GM12875 (cell line): ENCODE measurements at regions not wholly inside any gene's neighbourhood (a gene's known extent, or its start where the extent isn't known, plus 50 kb on each side); places are given as distances from the start of the nearest gene placed in this dataset.

Experiments used
- H3K4me3 ChIP-seq: one replicate; pipeline ENCODE4 v1.5.1; 2011; ENCODE audit warnings: low read depth, low read length, control low read depth
- TF ChIP-seq, protein P1 (sequence below): IDR thresholded peaks from 2 replicates; pipeline ENCODE4 v1.5.1; 2011; ENCODE audit warnings: low read depth, mild to moderate bottlenecking, control low read depth, inconsistent platforms, low read length, moderate library complexity, borderline replicate concordance; ENCODE audit not compliant: insufficient read depth

DNA sequence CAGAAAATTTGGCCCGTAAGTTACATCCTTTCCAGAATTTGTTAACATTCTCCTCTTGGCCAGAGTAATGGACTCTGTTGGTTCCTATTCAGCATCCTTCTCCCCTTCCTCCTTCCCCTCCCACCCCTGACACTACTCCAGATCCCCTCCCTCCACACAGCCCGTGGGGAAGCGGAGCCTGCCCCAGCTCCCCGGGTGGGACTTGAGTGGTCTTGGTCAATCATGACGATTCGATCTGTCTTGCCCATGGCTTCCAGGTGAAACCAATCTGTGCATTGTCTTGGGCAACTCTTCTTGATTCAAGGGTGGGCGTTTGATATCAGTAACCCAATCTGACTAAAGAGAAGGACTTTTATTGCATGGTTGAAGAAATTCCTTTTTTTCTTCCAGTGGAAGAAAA lies 143.9 kb downstream of the ANKRD60 start:
- no peak overlapping the region for H3K4me3 ChIP-seq
- TF ChIP-seq, protein P1, sequence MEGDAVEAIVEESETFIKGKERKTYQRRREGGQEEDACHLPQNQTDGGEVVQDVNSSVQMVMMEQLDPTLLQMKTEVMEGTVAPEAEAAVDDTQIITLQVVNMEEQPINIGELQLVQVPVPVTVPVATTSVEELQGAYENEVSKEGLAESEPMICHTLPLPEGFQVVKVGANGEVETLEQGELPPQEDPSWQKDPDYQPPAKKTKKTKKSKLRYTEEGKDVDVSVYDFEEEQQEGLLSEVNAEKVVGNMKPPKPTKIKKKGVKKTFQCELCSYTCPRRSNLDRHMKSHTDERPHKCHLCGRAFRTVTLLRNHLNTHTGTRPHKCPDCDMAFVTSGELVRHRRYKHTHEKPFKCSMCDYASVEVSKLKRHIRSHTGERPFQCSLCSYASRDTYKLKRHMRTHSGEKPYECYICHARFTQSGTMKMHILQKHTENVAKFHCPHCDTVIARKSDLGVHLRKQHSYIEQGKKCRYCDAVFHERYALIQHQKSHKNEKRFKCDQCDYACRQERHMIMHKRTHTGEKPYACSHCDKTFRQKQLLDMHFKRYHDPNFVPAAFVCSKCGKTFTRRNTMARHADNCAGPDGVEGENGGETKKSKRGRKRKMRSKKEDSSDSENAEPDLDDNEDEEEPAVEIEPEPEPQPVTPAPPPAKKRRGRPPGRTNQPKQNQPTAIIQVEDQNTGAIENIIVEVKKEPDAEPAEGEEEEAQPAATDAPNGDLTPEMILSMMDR: no peak

DNA sequence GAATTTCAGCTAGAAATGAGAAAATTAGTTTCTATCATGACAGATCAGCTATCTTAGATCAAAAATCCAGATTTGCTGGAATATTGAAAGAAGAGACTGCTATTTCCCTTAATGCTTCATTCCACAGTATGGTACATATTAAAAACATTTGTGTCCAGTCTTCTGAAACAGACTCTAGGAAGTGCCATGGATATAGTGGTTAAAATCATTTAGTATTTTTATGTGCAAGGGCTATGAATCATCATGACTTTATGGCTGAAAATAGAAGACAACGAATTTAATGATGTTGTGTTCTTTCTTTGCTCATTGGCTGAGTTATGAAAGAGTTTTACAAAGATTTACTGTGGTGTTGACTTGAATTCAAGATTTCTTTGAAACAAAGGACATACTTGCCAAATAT lies 146.6 kb downstream of the ANKRD60 start:
- TF ChIP-seq, protein P1: no peak

DNA sequence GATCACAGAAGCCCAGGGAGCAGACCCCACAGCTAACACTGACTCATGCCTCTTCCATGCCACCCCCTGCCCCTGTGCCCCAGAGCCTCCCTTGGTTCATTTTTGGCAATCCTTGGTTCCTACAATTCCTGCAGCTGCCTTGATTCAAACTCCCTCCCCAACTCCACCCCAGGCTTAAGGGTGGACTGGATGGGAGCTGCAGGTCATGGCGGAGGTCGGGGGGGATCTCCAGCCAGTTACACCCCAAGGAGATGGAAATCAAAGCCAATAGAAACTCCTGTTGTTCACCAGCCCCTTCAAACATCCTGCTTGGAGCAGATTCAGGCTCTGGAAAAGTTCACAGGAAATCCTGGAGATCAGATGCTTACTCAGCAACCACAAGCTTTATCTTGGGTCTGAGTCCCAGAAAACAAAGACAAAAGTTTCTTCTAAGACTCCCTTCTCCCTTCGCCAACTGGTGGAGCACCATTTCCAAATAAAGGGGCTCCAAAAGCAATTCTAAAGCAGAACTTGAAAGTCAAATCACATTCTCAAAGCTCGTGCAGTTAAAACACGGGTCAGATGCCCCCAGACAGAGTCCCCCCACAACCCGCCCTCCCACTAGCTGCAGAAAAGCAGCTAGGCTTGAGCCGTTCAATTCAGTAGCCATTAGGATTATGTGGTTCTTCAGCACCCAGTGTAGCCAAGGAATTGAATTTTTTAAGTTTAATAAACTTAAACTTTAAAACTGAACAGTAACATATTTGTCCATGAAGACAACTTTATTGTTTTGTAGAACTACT lies 149.5 kb downstream of the ANKRD60 start:
- TF ChIP-seq, protein P1: no peak
- H3K4me3 ChIP-seq: no peak overlapping the region

More for the DNA sequence above, 146.6 kb downstream of the ANKRD60 start:
- H3K4me3 ChIP-seq: no peak overlapping the region

DNA sequence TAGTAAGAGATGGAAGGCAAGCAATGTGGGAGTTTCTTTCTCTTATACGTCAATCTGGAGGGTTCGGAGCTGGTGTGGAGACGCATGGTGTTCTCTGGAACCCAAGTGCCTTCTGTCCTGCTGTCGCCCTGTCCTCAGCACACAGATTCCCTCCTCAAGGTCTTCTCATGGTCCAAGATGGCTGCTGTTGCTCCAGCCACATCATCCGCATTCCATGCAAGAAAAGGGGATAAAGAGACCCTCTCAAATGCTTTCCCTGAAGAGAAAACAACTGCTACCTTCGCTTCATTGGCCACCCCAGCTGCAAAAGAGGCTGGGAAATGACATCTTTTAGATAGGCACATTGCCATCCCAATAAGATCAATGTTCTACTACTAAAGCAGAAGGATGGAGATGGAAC lies 151.2 kb downstream of the ANKRD60 start:
- TF ChIP-seq, protein P1: no peak
- no peak overlapping the region for H3K4me3 ChIP-seq

DNA sequence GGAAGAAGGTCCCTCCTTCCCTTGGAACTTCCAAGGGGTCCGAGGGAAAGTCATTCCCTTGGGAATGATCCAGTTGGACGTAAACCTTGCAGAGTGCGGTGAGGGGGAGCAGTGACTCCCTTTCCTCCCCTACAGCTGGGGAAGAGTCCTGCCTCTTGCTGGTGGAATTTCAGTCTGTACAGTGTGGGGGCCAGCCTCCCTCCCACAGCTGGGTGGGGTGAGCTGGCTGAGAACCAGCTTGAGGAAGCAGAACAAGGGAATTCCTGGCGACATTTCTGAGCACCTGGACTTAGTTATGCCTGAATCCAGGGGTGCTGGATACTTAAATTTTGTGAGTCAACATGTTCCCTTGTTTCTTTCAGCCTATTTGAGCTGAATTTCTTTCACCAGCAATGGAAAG lies 152.0 kb downstream of the ANKRD60 start:
- H3K4me3 ChIP-seq: no peak overlapping the region
- TF ChIP-seq, protein P1: no peak

DNA sequence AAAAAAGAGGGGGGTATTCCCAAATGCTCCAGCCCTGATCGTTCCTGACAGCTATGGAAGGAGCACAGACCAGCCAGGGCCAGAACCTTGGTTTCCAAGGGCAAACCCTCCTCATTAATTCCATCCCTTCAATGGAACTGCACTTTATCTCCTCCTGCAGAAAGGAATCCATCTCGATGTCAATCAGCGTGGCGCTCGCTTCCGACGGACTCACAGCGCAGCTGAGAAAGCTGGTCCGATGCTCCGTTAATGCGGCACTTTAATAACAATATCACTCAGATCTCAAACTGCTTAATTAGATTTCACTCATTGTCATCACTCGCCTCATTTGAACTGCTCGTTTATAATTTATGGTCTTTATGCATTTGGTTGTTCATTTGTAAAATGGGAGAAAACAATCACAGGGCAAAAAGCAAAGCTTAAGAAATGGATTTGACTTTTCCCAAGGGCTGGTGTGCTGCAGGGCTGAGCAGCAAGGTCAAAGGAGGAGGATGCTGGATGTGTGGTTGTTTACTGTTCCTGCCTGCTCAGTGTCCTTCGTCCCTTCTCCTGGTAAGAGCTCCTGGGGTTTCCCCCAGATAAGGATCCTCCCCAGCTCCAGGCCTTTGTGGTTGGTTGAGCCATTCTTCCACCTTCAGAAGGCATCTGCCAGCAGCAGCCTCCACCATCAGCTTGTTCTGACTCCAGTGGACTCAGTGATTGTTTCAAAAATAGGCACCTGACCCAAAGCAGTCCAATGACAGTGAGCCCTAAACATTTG lies 152.7 kb downstream of the ANKRD60 start:
- no peak overlapping the region for H3K4me3 ChIP-seq
- TF ChIP-seq, protein P1: no peak
